Epidermal melanocyte (primary cell): ENCODE measurements at regions not wholly inside any gene's neighbourhood (a gene's known extent, or its start where the extent isn't known, plus 50 kb on each side); places are given as distances from the start of the nearest gene placed in this dataset.

Experiments used
- DNase-seq: peaks from one replicate; pipeline ENCODE4 v3.0.0; 2011; ENCODE audit warnings: low spot score; ENCODE audit not compliant: insufficient read length

GRCh38 chr22:48253573-48253972 is 1491.1 kb downstream of the TBC1D22A start:
- no peak for DNase-seq

GRCh38 chr22:48253136-48253535 is 1490.7 kb downstream of the TBC1D22A start:
- DNase-seq: no peak

- DNase-seq: no peak
Measured at GRCh38 chr22:48251629-48252028, 1489.2 kb downstream of the TBC1D22A start.

- DNase-seq: no peak
Measured at GRCh38 chr22:48250937-48251530, 1488.6 kb downstream of the TBC1D22A start.

GRCh38 chr22:48250286-48250895 is 1487.9 kb downstream of the TBC1D22A start:
- DNase-seq: no peak

- no peak for DNase-seq
Measured at GRCh38 chr22:48249713-48250268, 1487.3 kb downstream of the TBC1D22A start.

- no peak for DNase-seq
Measured at GRCh38 chr22:48248901-48249455, 1486.5 kb downstream of the TBC1D22A start.

- DNase-seq: no peak
Measured at GRCh38 chr22:48247829-48248228, 1485.4 kb downstream of the TBC1D22A start.

GRCh38 chr22:48245196-48245485 is 1482.7 kb downstream of the TBC1D22A start:
- DNase-seq: no peak

GRCh38 chr22:48244388-48245195 is 1482.1 kb downstream of the TBC1D22A start:
- DNase-seq: no peak

GRCh38 chr22:48242461-48242864 is 1480.0 kb downstream of the TBC1D22A start:
- no peak for DNase-seq

GRCh38 chr22:48241658-48242057 is 1479.2 kb downstream of the TBC1D22A start:
- no peak for DNase-seq

- DNase-seq: no peak
Measured at GRCh38 chr22:48240935-48241230, 1478.4 kb downstream of the TBC1D22A start.

GRCh38 chr22:48240148-48240934 is 1477.9 kb downstream of the TBC1D22A start:
- DNase-seq: no peak

GRCh38 chr22:48239461-48240147 is 1477.2 kb downstream of the TBC1D22A start:
- no peak for DNase-seq

- DNase-seq: no peak
Measured at GRCh38 chr22:48238966-48239365, 1476.5 kb downstream of the TBC1D22A start.

- DNase-seq: no peak
Measured at GRCh38 chr22:48238284-48238915, 1476.0 kb downstream of the TBC1D22A start.

- DNase-seq: no peak
Measured at GRCh38 chr22:48237466-48238283, 1475.2 kb downstream of the TBC1D22A start.

- no peak for DNase-seq
Measured at GRCh38 chr22:48236261-48236660, 1473.8 kb downstream of the TBC1D22A start.

GRCh38 chr22:48235744-48236143 is 1473.3 kb downstream of the TBC1D22A start:
- DNase-seq: no peak
